ENCODE measurements at regions not wholly inside any gene's neighbourhood (a gene's known extent, or its start where the extent isn't known, plus 50 kb on each side); places are given as distances from the start of the nearest gene placed in this dataset.

GRCh38 chr20:60634491-60635172, 617.4 kb upstream of the CDH4 start:
- BruUV-seq (replicated peaks) = no TSS peak
- intact Hi-C loops (cut with micrococcal nuclease) = no loop called here
- Mint-ChIP-seq H3K27me3 (ENCODE audit: insufficient read depth, unreplicated experiment) (peaks cover 65% of the 10 kb centered on the region), H3K36me3 (ENCODE audit: insufficient read depth, unreplicated experiment) (no peaks in the 10 kb centered on the region), H3K4me3 (ENCODE audit: unreplicated experiment) (no peak overlapping the region), H3K9me3 (ENCODE audit: unreplicated experiment) (no peaks in the 10 kb centered on the region), H3K4me1 (ENCODE audit: insufficient read depth, unreplicated experiment) (no peaks in the 10 kb centered on the region), H3K27ac (ENCODE audit: low read depth, unreplicated experiment) (no peak overlapping the region)
- TF ChIP-seq CTCF (IDR thresholded peaks at IDR 0.05; ENCODE audit: unreplicated experiment) = no peak
- DNase-seq (ENCODE audit: unreplicated experiment) = no peak
- ChIA-PET POLR2A (no interaction called here), CTCF (no interaction called here)

- BruUV-seq (replicated peaks) = no TSS peak
- ChIA-PET POLR2A (no interaction called here), CTCF (no interaction called here)
- no peak for DNase-seq (ENCODE audit: unreplicated experiment)
- Mint-ChIP-seq H3K4me3 (ENCODE audit: unreplicated experiment) (no peak overlapping the region), H3K36me3 (ENCODE audit: insufficient read depth, unreplicated experiment) (no peaks in the 10 kb centered on the region), H3K27me3 (ENCODE audit: insufficient read depth, unreplicated experiment) (peaks cover 56% of the 10 kb centered on the region), H3K9me3 (ENCODE audit: unreplicated experiment) (no peaks in the 10 kb centered on the region), H3K27ac (ENCODE audit: low read depth, unreplicated experiment) (no peak overlapping the region), H3K4me1 (ENCODE audit: insufficient read depth, unreplicated experiment) (no peaks in the 10 kb centered on the region)
- no peak for TF ChIP-seq CTCF (IDR thresholded peaks at IDR 0.05; ENCODE audit: unreplicated experiment)
- intact Hi-C loops (cut with micrococcal nuclease) = no loop called here
Observed at GRCh38 chr20:60636417-60636816, 615.6 kb upstream of the CDH4 start.

- Mint-ChIP-seq H3K27ac (ENCODE audit: low read depth, unreplicated experiment) (no peak overlapping the region), H3K4me1 (ENCODE audit: insufficient read depth, unreplicated experiment) (no peaks in the 10 kb centered on the region), H3K4me3 (ENCODE audit: unreplicated experiment) (no peak overlapping the region), H3K27me3 (ENCODE audit: insufficient read depth, unreplicated experiment) (peaks cover 56% of the 10 kb centered on the region), H3K9me3 (ENCODE audit: unreplicated experiment) (no peaks in the 10 kb centered on the region), H3K36me3 (ENCODE audit: insufficient read depth, unreplicated experiment) (peaks cover under 1% of the 10 kb centered on the region)
- no peak for DNase-seq (ENCODE audit: unreplicated experiment)
- CTCF ChIA-PET = no interaction called here
- BruUV-seq (replicated peaks) = no TSS peak
- intact Hi-C loops (cut with micrococcal nuclease) = no loop called here
- POLR2A ChIA-PET = no interaction called here
- TF ChIP-seq CTCF (IDR thresholded peaks at IDR 0.05; ENCODE audit: unreplicated experiment) = no peak
Observed at GRCh38 chr20:60637801-60638200, 614.3 kb upstream of the CDH4 start.

- no TSS peak for BruUV-seq (replicated peaks)
- DNase-seq (ENCODE audit: unreplicated experiment) = no peak
- Mint-ChIP-seq H3K4me3 (ENCODE audit: unreplicated experiment) (no peak overlapping the region), H3K9me3 (ENCODE audit: unreplicated experiment) (no peaks in the 10 kb centered on the region), H3K4me1 (ENCODE audit: insufficient read depth, unreplicated experiment) (no peaks in the 10 kb centered on the region), H3K27ac (ENCODE audit: low read depth, unreplicated experiment) (no peak overlapping the region), H3K36me3 (ENCODE audit: insufficient read depth, unreplicated experiment) (peaks cover 4% of the 10 kb centered on the region), H3K27me3 (ENCODE audit: insufficient read depth, unreplicated experiment) (peaks cover 62% of the 10 kb centered on the region)
- CTCF ChIA-PET = interaction anchor here (0.5 to 0.7 kb wide), 4 partner anchors 16 to 1406 kb away, joined by 3 read pairs; no protein-coding TSS in a partner anchor
- no peak for TF ChIP-seq CTCF (IDR thresholded peaks at IDR 0.05; ENCODE audit: unreplicated experiment)
- POLR2A ChIA-PET = no interaction called here
- intact Hi-C loops (cut with micrococcal nuclease) = no loop called here
Observed at GRCh38 chr20:60638430-60639098, 613.5 kb upstream of the CDH4 start.
